ENCODE measurements at regions not wholly inside any gene's neighbourhood (a gene's known extent, or its start where the extent isn't known, plus 50 kb on each side); places are given as distances from the start of the nearest gene placed in this dataset.
"Not testable (repeated sequence)": the region's sequence is repeated elsewhere in the genome, so short reads cannot be mapped to it uniquely, and the experiment has no call there.

GRCh38 chrX:42832764-42833549 is 55.0 kb upstream of the PPP1R2C start:
- Mint-ChIP-seq H3K27ac (no peak overlapping the region), H3K4me1 (peaks cover 0 to 4% of the 10 kb centered on the region in 2 donors), H3K27me3 (no peaks in the 10 kb centered on the region), H3K36me3 (peaks cover 0 to 3% of the 10 kb centered on the region in 2 donors), H3K4me3 (no peak overlapping the region), H3K9me3 (no peaks in the 10 kb centered on the region)
- ATAC-seq (replicated peaks) (no peak), DNase-seq (no peak)

- not testable (repeated sequence) for H3K36me3 Mint-ChIP-seq; ATAC-seq (replicated peaks); H3K9me3 Mint-ChIP-seq; H3K27ac Mint-ChIP-seq; H3K27me3 Mint-ChIP-seq; H3K4me3 Mint-ChIP-seq; DNase-seq; H3K4me1 Mint-ChIP-seq
Observed at GRCh38 chrX:42833550-42833940, 55.6 kb upstream of the PPP1R2C start.

DNA sequence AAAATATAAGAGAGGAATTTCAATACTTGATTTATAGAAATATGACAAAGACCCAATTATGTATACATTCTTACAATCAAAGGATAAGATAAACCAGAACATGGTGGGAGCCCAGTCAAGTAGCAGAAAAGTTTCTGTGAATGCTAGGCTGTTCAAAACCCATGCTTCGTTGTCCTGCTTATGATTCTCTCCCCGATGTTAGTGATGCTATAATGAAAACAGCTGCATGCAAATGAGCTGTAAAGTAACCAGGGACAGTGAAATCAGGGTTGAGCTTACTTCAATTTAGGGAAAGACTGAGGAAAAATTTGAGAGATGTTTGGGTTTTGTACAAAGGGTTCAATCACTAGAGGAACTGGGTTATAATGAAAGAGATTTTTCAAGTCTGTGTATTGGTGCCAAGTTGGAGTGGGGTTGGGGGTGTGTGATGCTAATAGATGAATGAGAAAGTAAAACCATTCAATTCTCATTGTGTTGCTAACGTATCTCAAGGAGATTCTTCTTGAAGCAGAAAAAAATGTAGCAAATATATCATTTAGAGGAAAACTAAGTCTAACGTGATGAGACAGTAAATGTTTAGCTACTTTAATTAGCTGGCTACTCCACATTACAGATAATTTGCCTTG is 59.3 kb upstream of the PPP1R2C start:
- ATAC-seq (replicated peaks) (no peak), DNase-seq (no peak)
- no peak overlapping the region for H3K4me3 Mint-ChIP-seq
- no peaks in the 10 kb centered on the region for H3K27me3 Mint-ChIP-seq
- peaks cover 2 to 4% of the 10 kb centered on the region in 2 donors for H3K9me3 Mint-ChIP-seq
- H3K27ac Mint-ChIP-seq: no peak overlapping the region
- H3K4me1 Mint-ChIP-seq: peaks cover 4 to 9% of the 10 kb centered on the region in 2 donors
- no peaks in the 10 kb centered on the region for H3K36me3 Mint-ChIP-seq

DNA sequence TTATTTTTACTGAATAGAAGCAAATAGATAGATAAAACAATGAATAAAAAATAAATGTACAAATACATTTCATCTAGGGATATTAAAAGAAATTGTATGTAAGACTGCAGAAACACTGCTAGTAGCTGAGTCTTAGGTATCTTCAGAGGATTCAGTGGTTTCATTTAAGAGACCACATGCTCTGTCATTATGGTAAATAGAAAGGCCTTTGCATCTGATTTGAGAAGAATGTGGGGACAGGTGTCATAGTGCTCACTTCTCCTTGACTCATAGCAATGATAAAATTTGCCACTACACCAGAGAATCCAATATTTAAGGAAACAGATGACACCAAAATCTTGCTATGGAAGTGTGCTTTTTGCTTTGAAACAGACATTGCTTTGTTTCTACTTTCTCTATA is 59.8 kb upstream of the PPP1R2C start:
- no peaks in the 10 kb centered on the region for H3K36me3 Mint-ChIP-seq
- peaks cover 2 to 4% of the 10 kb centered on the region in 2 donors for H3K9me3 Mint-ChIP-seq
- peaks cover 4 to 9% of the 10 kb centered on the region in 2 donors for H3K4me1 Mint-ChIP-seq
- H3K27me3 Mint-ChIP-seq: no peaks in the 10 kb centered on the region
- H3K4me3 Mint-ChIP-seq: no peak overlapping the region
- DNase-seq: no peak
- H3K27ac Mint-ChIP-seq: no peak overlapping the region
- ATAC-seq (replicated peaks): peak; percentile 76 to 83

DNA sequence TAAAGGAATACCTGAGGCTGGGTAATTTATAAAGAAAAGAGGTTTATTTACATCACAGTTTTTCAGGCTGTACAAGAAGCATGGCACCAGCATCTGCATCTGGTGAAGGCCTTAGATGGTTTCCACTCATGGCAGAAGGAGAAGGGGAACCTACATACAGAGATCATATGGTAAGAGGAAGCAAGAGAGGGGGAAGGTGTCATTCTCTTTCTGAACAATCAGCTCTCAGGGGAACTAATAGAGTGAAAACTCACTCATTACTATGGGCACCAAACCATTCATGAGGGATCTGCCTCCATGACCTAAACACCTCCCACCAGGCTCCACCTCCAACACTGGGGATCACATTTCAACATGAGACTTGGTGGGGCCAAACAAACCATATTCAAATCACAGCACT is 61.7 kb upstream of the PPP1R2C start:
- ATAC-seq (replicated peaks) (peak; percentile 68 to 90), DNase-seq (no peak)
- Mint-ChIP-seq H3K4me3 (no peak overlapping the region), H3K36me3 (no peaks in the 10 kb centered on the region), H3K4me1 (peaks cover 4 to 9% of the 10 kb centered on the region in 2 donors), H3K27ac (peak overlapping the region; percentile 25), H3K27me3 (no peaks in the 10 kb centered on the region), H3K9me3 (peaks cover 2 to 4% of the 10 kb centered on the region in 2 donors)

GRCh38 chrX:42846741-42847140 is 68.8 kb upstream of the PPP1R2C start:
- Mint-ChIP-seq H3K4me3 (no peak overlapping the region), H3K27ac (no peak overlapping the region), H3K27me3 (peaks cover 0 to 5% of the 10 kb centered on the region in 2 donors), H3K36me3 (peaks cover 3 to 10% of the 10 kb centered on the region in 2 donors), H3K9me3 (peaks cover 8 to 13% of the 10 kb centered on the region in 2 donors), H3K4me1 (no peaks in the 10 kb centered on the region)
- DNase-seq: no peak
- ATAC-seq (replicated peaks): no peak

- no peak overlapping the region for H3K4me3 Mint-ChIP-seq
- no peak for DNase-seq
- H3K27me3 Mint-ChIP-seq: no peaks in the 10 kb centered on the region
- H3K36me3 Mint-ChIP-seq: no peaks in the 10 kb centered on the region
- H3K9me3 Mint-ChIP-seq: peaks cover 1 to 9% of the 10 kb centered on the region in 2 donors
- H3K27ac Mint-ChIP-seq: no peak overlapping the region
- H3K4me1 Mint-ChIP-seq: no peaks in the 10 kb centered on the region
- no peak for ATAC-seq (replicated peaks)
Observed at GRCh38 chrX:42855259-42855658, 77.3 kb upstream of the PPP1R2C start.

DNA sequence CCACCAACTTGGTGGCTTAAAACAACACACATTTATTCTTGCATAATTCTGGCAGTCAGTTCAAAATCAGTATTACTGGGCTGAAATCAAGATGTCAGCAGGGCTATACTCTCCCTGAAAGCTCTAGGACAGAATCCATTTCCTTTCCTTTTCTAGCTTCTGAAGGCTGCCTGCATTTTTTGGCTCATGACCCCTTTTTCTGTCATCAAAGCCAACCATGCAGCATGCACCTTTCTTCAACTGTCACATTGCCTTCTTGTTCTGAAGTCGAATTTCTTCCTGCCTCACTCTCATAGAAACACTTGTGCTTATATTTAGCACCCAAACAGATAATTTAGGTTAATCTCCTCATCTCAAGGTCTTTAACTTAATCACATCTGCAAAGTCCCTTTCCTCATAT is 79.8 kb upstream of the PPP1R2C start:
- Mint-ChIP-seq H3K36me3 (no peaks in the 10 kb centered on the region), H3K27me3 (no peaks in the 10 kb centered on the region), H3K4me3 (no peak overlapping the region), H3K4me1 (peaks cover 0 to 5% of the 10 kb centered on the region in 2 donors), H3K27ac (no peak overlapping the region), H3K9me3 (peaks cover 1 to 9% of the 10 kb centered on the region in 2 donors)
- no peak for DNase-seq
- ATAC-seq (replicated peaks): no peak

- peaks cover 10 to 27% of the 10 kb centered on the region in 2 donors for H3K4me1 Mint-ChIP-seq
- DNase-seq (no peak), ATAC-seq (replicated peaks) (no peak)
- H3K36me3 Mint-ChIP-seq: no peaks in the 10 kb centered on the region
- no peak overlapping the region for H3K4me3 Mint-ChIP-seq
- peaks cover 0 to 1% of the 10 kb centered on the region in 2 donors for H3K9me3 Mint-ChIP-seq
- H3K27me3 Mint-ChIP-seq: no peaks in the 10 kb centered on the region
- H3K27ac Mint-ChIP-seq: peak overlapping the region; percentile 7
Observed at GRCh38 chrX:42869011-42869410, 91.0 kb upstream of the PPP1R2C start.

GRCh38 chrX:42869659-42870476 is 91.9 kb upstream of the PPP1R2C start:
- peaks cover 0 to under 1% of the 10 kb centered on the region in 2 donors for H3K27me3 Mint-ChIP-seq
- no peak overlapping the region for H3K4me3 Mint-ChIP-seq
- H3K27ac Mint-ChIP-seq: peak overlapping the region; percentile 16
- H3K9me3 Mint-ChIP-seq: no peaks in the 10 kb centered on the region
- no peaks in the 10 kb centered on the region for H3K36me3 Mint-ChIP-seq
- ATAC-seq (replicated peaks) (peak; percentile 92 to 93), DNase-seq (peak; percentile 44)
- peaks cover 10 to 27% of the 10 kb centered on the region in 2 donors for H3K4me1 Mint-ChIP-seq

- H3K4me3 Mint-ChIP-seq: no peak overlapping the region
- H3K9me3 Mint-ChIP-seq: peaks cover 4 to 5% of the 10 kb centered on the region in 2 donors
- ATAC-seq (replicated peaks) (no peak), DNase-seq (no peak)
- H3K27ac Mint-ChIP-seq: no peak overlapping the region
- peaks cover 3 to 4% of the 10 kb centered on the region in 2 donors for H3K36me3 Mint-ChIP-seq
- no peaks in the 10 kb centered on the region for H3K4me1 Mint-ChIP-seq
- peaks cover 0 to 15% of the 10 kb centered on the region in 2 donors for H3K27me3 Mint-ChIP-seq
Observed at GRCh38 chrX:42886519-42886918, 108.6 kb upstream of the PPP1R2C start.

GRCh38 chrX:42900947-42901346 is 123.0 kb upstream of the PPP1R2C start:
- ATAC-seq (replicated peaks): no peak
- Mint-ChIP-seq H3K36me3 (no peaks in the 10 kb centered on the region), H3K4me3 (no peak overlapping the region), H3K27me3 (peaks cover 0 to 4% of the 10 kb centered on the region in 2 donors), H3K27ac (no peak overlapping the region), H3K9me3 (no peaks in the 10 kb centered on the region), H3K4me1 (peaks cover 0 to 5% of the 10 kb centered on the region in 2 donors)
- no peak for DNase-seq

GRCh38 chrX:42902513-42902912 is 124.5 kb upstream of the PPP1R2C start:
- peaks cover 0 to 5% of the 10 kb centered on the region in 2 donors for H3K4me1 Mint-ChIP-seq
- no peak for DNase-seq
- H3K4me3 Mint-ChIP-seq: no peak overlapping the region
- no peak overlapping the region for H3K27ac Mint-ChIP-seq
- H3K9me3 Mint-ChIP-seq: no peaks in the 10 kb centered on the region
- H3K36me3 Mint-ChIP-seq: no peaks in the 10 kb centered on the region
- ATAC-seq (replicated peaks): no peak
- H3K27me3 Mint-ChIP-seq: peaks cover 0 to 4% of the 10 kb centered on the region in 2 donors

DNA sequence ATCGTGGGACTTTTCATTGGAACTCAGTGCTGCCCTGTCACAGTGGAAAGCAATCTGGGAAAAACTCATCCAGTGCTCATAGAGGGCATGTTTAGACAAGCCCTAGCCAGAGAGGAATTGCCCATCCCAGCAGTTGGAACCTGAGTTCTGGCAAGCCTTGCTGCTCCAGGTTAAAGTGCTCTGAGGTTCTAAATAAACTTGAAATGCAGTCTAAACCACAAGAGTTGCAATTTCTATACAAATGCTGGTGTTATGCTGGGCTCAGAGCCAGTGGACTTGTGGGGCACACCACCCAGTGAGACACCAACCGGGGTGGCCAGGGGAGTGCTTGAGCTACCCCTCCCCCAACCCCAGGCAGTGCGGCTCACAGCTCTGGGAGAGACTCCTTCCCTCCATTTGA is 142.8 kb upstream of the PPP1R2C start:
- no peak for ATAC-seq (replicated peaks)
- Mint-ChIP-seq H3K27me3 (peaks cover 0 to 3% of the 10 kb centered on the region in 2 donors), H3K36me3 (peaks cover 7 to 8% of the 10 kb centered on the region in 2 donors), H3K9me3 (peaks cover 11 to 24% of the 10 kb centered on the region in 2 donors), H3K4me1 (no peaks in the 10 kb centered on the region), H3K4me3 (no peak overlapping the region), H3K27ac (no peak overlapping the region)
- DNase-seq: no peak
